HG03520 (cell line): ENCODE measurements at regions not wholly inside any gene's neighbourhood (a gene's known extent, or its start where the extent isn't known, plus 50 kb on each side); places are given as distances from the start of the nearest gene placed in this dataset.
A peak's percentile ranks its signal among the peaks of the same experiment; 100 is the strongest.
"Not testable (repeated sequence)": the region's sequence is repeated elsewhere in the genome, so short reads cannot be mapped to it uniquely, and the experiment has no call there.

Source experiments
- ATAC-seq: cut with Tn5 transposase; IDR thresholded peaks from one replicate; pipeline ENCODE4 v1.9.1; 2021; ENCODE audit warnings: mild to moderate bottlenecking, moderate library complexity; ENCODE audit not compliant: unreplicated experiment

DNA sequence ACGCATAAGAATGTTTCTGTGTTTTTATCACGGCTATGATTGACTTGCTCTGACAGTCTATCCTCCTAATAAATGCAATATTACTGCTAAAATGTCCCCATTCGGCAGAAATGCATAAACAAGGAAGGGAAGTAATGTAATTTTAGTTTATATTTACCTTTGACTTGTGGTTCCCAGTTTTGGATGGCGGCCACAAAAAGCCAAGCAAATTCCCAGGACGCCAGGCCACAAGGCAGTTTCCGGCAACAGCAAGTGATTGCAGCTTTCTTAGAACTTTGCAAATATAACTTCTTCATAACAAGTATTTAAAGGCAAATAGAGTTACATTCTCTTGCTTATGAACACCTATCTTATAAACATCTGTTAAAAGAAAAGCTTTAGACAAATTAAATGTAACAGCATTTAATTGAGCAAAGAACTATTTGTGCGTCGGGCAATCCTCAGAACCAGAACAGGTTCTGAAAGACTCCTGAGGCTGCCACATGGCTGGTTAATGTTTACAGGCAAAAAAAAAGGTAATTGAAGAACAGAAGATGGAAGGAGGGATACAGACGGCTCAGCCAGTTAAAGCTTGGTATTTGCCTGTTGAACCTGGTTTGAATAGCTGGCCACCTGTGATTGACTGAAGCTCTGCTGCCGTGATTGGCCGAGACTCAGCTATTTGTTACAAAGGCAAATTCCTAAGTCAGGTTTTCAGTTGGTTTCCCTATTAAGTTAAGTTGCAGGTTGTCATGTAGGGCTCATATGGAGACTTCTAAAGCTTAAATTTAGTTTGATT is 80.8 kb downstream of the C21orf91 start:
- no peak for ATAC-seq

DNA sequence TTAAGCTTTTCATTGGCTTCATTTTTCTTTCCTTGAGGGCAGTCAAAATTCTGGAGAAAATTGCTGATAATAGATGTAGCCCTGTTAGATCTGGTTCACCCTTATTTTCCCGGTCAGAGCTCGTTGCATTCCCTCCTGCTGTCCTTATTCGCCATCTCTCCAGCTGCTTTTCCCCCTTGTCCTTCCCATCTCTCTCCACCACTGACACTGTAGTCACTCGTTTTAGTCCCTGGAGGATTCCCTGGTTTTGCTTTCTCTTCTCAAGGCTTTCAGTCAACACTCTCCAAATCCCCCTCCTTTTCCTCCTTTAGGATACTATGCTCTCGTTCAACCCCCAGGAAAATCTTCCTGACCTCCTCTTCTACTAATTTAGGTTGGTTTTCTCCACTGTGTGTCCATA is 83.1 kb downstream of the C21orf91 start:
- no peak for ATAC-seq

DNA sequence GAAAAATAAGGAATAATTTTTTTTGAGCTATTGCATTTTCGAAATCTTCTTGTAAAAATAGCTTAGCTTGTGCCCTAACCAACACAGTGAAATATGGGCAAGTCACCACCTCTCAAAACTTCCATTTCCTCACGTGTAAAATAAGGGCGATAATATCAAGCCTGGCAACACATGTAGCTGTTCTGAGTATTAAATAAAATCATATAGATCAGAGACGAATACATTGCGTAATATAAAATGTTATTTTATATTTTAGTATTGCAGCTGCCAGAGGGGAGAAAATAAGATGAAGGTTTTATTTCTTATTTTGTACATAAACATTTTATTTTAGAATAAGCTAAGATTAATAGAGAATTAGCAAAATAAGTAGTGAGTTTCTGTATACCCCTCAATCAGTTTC is 85.9 kb downstream of the C21orf91 start:
- no peak for ATAC-seq

DNA sequence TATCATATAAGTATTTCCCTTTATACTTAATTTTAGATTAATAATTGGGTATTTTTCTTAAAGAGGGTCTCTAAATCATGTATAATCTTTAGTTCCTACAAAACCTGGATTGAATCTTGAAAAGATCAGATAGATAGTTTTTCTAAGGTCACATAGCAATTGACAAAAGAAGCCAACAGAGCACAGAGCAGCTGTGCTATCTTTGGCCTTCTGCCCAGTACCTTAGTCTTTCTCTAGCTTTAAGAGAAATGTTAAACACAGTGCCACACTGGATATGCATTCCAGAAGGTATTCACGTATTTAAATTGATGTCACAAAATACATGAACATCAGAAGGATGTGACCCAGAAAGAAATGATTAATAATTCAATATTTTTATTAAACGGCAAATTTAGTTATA is 86.8 kb downstream of the C21orf91 start:
- no peak for ATAC-seq

DNA sequence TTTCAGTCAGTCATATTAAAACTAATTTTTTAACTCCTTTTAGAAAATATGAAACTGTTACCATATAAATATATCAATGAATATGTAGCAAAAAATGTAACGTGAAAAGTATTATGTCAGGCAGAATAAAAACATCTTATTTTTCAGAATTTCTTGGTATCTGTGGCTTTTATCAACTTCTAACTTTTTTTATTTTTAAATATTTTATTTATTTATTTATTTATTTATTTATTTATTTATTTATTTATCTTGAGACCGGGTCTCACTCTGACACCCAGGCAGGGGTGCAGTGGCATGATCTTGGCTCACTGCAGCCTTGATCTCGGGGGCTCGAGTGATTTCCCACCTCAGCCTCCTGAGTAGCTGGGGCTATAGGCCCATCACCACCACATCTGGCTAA is 87.6 kb downstream of the C21orf91 start:
- no peak for ATAC-seq

DNA sequence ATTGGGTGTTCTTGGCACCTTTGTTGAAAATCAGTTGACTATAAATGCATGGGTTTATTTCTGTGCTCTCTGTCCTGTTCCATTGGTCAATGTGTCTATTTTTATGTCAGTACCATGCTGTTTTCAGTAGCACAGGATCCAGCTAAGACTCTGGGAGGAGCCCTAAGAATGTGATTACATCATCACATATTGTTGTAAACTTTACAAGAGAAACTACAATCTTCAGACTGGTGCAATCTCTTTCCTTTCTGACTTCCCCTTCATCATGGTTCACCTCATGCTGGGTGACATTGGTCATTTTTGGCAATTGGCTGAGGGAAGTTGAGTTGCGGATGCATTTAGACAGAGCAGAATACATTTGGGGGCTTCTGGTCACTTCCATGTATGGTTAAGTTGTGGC is 88.4 kb downstream of the C21orf91 start:
- no peak for ATAC-seq

DNA sequence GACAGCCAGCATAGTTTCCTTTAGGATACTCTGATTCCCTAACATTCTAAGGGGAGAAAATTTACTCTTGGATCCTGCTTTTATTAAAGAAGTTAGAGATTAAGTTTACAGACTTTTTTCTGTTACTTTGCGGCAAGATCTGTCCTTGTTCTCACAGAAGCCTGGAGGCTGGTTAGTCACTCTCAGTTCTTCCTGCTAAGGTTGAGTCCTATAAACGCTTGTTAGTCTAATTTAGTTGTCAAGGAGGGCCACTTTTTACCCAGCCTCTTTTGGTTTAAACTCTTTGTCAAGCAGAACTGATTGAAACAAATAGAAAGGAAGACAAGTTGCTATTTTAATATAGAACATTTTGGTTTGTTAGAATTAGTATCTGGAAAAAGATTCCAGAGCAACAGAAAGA is 89.7 kb downstream of the C21orf91 start:
- ATAC-seq: no peak

DNA sequence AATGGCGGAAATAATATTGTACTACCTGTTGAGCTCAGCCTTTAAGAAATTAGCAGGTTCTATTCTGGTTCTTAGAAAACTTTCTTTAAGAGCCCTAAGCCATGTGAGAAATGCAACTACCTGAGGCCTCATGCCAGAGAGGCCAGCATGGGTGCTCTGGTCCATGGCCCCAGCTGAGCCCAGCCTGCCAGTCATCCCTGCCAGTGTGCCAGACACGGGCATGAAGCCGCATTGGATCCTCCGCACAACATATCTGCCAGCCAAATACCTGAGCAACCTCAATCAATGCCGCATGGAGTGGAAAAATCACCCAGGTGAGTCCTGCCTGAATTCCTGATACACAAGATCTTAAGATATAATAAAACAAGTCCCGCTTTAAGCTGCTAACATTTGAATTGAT is 91.8 kb downstream of the C21orf91 start:
- no peak for ATAC-seq

DNA sequence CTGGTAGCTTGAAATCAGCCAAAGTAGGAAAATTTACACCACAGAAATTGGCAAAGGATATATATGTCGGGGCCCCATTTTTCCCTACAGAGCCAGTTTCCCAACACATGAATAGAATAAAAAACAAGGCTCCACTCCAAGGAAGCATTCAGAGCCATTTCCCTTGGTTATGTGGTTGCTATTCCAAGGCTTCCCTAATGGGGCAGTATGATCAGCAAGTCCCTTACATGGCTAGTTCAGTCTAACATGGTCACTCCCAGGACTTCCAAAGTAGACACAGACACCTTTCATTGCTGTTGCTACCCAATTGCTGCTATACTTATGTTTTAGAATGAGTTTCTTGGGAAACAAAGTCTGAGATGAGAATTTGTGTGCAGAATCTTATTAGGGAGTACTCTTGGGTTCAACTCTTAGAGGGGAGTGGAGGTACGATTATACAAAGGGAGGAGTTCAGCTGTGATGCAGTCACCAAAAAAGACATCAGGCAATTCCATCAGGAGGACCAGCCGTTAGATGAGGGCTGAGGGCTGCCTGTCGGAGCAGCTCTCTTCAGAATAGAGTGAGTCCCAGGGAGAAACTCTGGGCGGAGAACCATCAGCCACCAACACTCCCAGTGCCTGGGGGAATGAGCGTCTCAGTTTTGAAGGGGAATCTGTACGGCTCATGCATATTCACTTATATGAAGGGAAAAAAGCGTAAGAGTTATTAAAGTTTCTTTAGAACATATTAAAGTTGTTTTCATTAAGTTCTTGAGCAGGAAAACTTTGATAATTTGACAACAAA is 92.9 kb downstream of the C21orf91 start:
- no peak for ATAC-seq

DNA sequence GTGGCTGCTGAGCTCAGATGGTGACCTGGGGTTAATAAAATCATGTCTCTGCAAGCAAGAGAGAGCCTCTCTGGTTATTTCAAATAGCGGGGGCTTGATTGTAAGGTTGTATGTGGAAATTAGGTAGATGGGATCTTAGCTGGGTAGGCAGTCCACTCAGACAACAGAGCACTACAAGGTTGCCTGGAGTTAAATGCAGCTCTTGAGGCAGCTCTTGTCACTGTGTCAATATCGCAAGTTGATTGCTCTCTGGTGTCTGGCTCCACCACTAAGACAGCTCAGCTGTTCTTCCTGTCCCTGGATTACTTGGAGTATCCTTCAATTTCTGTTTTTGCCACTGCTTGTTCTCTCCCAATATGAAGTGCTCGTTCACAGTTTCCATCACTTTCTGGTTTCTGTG is 93.8 kb downstream of the C21orf91 start:
- ATAC-seq: no peak

DNA sequence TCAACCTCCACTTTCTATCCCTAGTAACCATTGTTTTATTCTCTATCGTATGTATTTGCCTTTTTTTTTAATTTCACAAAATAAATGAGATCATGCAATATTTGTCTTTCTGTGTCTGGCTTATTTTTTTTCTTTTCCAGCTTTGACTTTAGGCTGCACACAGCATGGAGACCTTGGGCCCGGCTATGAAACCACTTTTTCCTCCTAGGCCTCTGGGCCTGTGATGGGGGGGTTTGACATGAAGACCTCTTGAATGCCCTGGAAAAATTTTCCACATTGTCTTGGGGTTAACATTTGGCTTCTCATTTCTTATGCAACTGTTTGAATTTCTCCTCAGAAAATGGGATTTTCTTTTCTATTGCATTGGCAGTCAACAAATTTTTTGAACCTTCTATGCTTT is 100.2 kb upstream of the BTG3 start:
- no peak for ATAC-seq

DNA sequence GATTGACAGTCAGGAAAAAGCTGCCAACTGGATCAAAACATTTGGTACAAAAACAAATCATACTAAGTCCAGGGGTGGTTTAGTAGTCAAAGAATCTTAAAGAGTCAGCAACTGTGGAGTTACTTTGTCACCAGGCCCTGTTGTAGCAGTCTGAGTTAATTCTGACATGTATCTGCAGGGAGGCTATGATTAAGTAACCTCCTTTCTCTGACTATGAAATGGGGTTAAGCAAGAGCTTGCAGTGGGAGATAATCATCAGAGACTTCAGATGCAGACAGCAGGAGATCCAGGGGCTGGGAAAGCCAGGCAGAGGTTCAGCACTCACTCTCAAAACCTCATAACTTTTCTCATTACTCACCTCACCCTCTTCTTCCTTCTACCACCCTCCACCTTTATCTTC is 99.2 kb upstream of the BTG3 start:
- no peak for ATAC-seq

DNA sequence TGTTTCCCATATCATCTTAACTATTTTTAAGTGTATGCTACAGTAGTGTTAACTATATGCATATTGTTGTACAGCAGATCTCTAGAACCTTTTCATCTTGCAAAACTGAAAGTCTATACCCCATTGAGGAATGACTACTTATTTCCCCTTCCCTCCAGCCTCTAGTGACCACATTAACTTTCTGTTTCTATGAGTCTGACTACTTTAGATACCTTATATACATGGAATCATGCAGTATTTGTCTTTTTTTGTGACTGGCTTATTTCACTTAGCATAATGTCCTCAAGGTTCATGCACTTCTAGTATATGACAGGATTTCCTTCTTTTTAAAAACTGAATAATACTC is 96.5 kb upstream of the BTG3 start:
- peak; percentile 98 for ATAC-seq

DNA sequence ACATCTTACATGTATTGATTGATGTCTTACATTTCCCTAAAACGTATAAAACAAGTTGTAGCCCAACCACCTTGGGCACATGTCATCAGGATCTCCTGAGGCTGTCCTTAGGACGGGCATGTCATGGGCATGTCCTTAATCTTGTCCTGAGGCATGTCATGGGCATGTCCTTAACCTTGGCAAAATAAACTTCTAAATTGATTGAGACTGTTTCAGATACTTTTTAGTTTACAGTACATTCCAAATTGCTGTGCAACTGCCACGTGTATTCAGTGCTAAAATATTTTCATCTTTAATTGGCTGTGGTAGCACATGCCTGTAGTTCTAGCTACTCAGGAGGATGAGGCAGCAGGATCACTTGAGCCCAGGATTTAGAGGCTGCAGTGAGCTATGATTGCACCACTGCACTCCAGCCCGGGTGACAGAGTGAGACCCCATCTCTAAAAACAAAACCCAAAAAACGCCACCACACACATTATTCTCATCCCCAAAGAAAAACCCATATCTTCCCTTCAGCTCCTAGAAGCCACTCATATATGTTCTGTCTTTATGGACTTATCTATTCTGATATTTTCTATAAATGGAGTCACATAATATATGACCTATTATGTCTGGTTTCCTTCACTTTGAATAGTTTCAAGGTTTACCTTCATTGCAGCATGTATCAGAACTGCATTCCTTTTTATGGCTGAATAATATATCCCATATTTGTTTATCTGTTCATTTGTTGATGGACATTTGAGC is 96.0 kb upstream of the BTG3 start:
- peak; percentile 32 for ATAC-seq

DNA sequence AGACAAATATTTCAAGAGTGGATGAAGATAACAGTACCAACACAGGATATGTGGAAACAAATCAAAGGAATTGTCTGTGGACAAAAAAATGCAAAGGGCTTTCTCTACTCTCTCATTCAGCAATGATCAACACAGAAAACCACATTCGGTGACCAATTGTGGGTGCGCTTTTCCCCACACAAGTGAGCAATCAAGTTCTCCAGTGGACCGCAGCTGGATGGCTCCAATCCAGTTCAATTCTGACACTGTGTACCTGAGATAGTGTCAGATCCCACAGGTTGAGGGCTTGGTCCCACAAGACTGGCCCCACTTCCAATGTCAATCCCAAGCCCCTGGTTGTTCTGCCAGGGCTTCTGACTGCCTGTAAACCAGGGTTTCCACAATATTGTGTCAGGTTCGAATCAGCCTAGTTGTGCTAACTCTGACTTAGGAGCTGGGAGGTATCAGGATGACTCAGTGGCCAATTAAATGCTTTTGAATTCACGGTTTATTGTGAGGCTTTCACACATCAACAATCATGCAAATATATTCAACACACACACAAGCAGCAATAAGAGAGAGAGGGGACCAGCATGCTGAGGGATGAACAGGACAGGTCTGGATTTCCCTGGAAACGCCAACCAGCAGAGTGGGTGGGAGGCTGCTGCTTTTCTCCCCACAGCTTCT is 87.0 kb upstream of the BTG3 start:
- no peak for ATAC-seq

DNA sequence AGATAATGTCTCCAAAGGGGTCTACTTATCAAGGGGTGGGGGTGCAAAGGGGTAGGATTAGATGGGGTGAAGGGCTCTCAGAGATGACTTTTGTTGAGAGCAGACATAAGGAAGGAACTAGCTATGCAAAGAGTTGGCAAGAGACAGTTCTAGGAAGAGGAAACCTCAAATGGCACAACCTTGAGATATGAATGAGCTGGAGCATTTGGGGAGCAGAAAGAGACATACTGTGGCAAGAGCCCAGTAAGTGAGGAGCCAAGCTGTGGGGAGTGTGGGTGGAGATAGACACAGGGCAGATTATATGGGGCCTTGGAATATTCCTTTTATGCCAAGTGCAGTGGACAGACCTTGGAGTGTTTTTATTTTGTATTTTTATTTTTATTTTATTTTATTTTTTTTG is 84.8 kb upstream of the BTG3 start:
- ATAC-seq: no peak

DNA sequence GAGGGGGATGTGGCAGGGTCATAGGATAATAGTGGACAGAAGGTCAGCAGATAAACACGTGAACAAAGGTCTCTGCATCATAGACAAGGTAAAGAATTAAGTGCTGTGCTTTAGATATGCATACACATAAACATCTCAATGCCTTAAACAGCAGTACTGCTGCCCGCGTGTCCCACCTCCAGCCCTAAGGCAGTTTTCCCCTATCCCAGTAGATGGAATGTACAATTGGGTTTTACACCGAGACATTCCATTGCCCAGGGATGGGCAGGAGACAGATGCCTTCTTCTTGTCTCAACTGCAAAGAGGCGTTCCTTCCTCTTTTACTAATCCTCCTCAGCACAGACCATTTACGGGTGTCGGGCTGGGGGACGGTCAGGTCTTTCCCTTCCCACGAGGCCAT is 81.7 kb upstream of the BTG3 start:
- ATAC-seq: not testable (repeated sequence)

DNA sequence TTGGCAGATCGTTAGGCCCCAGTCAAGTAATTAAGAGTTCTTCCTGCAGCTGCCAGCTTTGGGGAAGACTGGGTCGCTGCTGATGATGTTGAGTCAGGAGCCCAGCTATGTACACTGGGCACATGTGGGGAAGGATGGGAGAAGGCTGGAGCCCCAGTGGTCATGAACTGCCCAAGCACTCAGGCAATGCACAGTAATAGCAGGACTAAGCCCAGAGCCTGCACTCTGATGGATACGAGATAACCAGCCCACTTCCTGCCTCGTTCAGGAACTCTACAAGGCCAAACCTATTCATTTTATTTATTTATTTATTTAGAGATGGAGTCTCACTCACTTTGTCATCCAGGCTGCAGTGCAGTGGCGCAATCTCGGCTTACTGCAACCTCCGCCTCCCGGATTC is 81.1 kb upstream of the BTG3 start:
- ATAC-seq: no peak

DNA sequence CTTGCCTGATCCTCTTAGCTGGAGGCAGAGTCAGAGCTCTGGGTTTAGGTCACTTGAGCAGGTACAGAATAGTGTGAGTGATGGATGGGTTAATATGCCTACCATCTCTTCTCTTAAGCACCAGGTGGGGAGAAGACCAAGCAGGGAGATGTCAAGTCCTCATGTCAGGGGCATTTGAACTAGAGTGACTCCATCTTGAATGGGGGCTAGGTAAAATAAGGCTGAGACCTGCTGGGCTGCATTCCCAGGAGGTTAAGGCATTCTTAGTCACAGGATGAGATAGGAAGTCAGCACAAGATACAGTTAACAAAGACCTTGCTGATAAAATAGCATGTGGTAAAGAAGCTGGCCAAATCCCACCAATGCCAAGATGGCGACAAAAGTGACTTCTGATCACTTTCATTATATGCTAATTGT is 77.4 kb upstream of the BTG3 start:
- ATAC-seq: no peak

DNA sequence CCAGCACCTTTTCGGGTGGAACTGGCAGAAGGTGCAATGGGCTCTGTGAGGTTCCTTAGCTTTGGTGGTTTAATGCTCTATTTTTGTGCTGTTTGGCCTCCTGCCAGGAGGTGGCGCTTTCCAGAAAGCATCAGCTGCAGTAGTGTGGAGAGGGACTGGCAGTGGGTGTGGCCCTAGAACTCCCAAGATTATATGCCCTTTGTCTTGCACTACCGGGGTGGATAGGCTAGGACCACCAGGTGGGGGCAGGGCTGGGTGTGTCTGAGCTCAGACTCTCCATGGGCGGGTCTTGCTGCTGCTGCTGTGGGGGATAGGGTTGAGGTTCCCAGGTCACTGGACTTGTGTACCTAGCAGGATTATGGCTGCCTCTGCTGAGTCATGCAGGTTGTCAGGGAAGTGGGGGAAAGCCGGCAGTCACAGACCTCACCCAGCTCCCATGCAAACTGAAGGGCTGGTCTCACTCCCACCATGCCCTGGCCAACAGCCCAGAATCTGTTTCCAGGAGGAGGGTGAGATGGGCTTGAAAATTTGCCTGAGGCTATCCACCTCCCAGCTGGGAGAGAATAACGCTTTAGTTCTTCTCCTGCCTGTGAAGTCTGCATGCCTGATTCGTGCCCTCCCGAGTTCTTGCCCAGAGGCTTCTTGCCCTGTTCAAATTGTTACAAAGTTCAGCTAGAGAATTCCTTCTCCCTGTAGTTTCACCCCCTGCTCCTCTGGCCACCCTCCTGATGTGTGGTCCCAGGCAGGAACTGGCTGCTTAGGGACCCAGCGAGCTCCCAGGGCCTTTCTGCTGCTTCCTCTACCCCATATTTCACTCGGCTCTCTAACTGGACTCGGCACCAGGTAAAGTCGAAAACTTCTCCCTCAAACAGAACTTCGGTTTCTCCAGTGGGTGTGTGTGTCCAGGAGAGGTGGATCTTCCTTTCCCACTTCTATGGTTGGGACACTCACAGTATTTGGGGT is 76.5 kb upstream of the BTG3 start:
- ATAC-seq: no peak
